ENCODE measurements at regions not wholly inside any gene's neighbourhood (a gene's known extent, or its start where the extent isn't known, plus 50 kb on each side); places are given as distances from the start of the nearest gene placed in this dataset.

GRCh38 chr6:98670045-98670746 is 164.2 kb upstream of the POU3F2 start:
- no peak overlapping the region for H3K27ac ChIP-seq
- H3K4me1 ChIP-seq, result no peaks in the 10 kb centered on the region
- H3K9me3 ChIP-seq, result no peaks in the 10 kb centered on the region
- H3K36me3 ChIP-seq, result no peaks in the 10 kb centered on the region
- H3K4me3 ChIP-seq, result no peak overlapping the region
- TF ChIP-seq POLR2A (IDR thresholded peaks at IDR 0.05), result no peak
- TF ChIP-seq CTCF (IDR thresholded peaks at IDR 0.05), result no peak
- no peaks in the 10 kb centered on the region for H3K27me3 ChIP-seq
- no peak for DNase-seq

GRCh38 chr6:98672681-98673475 is 161.5 kb upstream of the POU3F2 start:
- Histone ChIP-seq H3K27ac (no peak overlapping the region), H3K36me3 (no peaks in the 10 kb centered on the region)

GRCh38 chr6:98678481-98678880 is 155.9 kb upstream of the POU3F2 start:
- Histone ChIP-seq H3K27ac (no peak overlapping the region), H3K36me3 (no peaks in the 10 kb centered on the region), H3K27me3 (no peaks in the 10 kb centered on the region), H3K4me1 (no peaks in the 10 kb centered on the region), H3K4me3 (no peak overlapping the region), H3K9me3 (no peaks in the 10 kb centered on the region)
- DNase-seq, result no peak
- no peak for TF ChIP-seq POLR2A (IDR thresholded peaks at IDR 0.05)
- TF ChIP-seq CTCF (IDR thresholded peaks at IDR 0.05), result no peak

More at GRCh38 chr6:98672681-98673475, 161.5 kb upstream of the POU3F2 start:
- no peaks in the 10 kb centered on the region for H3K27me3 ChIP-seq
- no peak overlapping the region for H3K4me3 ChIP-seq
- no peaks in the 10 kb centered on the region for H3K4me1 ChIP-seq
- DNase-seq, result no peak
- H3K9me3 ChIP-seq, result no peaks in the 10 kb centered on the region
- TF ChIP-seq CTCF (IDR thresholded peaks at IDR 0.05), result no peak
- no peak for TF ChIP-seq POLR2A (IDR thresholded peaks at IDR 0.05)

- no peak for DNase-seq
- H3K27me3 ChIP-seq, result no peaks in the 10 kb centered on the region
- H3K27ac ChIP-seq, result no peak overlapping the region
- no peaks in the 10 kb centered on the region for H3K36me3 ChIP-seq
- no peaks in the 10 kb centered on the region for H3K9me3 ChIP-seq
- no peak overlapping the region for H3K4me3 ChIP-seq
- TF ChIP-seq CTCF (IDR thresholded peaks at IDR 0.05) (no peak), POLR2A (IDR thresholded peaks at IDR 0.05) (no peak)
- H3K4me1 ChIP-seq, result no peaks in the 10 kb centered on the region
Measured at GRCh38 chr6:98686008-98686601, 148.3 kb upstream of the POU3F2 start.

- Histone ChIP-seq H3K4me3 (no peak overlapping the region), H3K27me3 (no peaks in the 10 kb centered on the region), H3K27ac (no peak overlapping the region), H3K4me1 (no peaks in the 10 kb centered on the region), H3K9me3 (no peaks in the 10 kb centered on the region), H3K36me3 (no peaks in the 10 kb centered on the region)
- DNase-seq, result no peak
- no peak for TF ChIP-seq CTCF (IDR thresholded peaks at IDR 0.05)
- no peak for TF ChIP-seq POLR2A (IDR thresholded peaks at IDR 0.05)
Measured at GRCh38 chr6:98687752-98688151, 146.6 kb upstream of the POU3F2 start.
